ENCODE measurements at regions not wholly inside any gene's neighbourhood (a gene's known extent, or its start where the extent isn't known, plus 50 kb on each side); places are given as distances from the start of the nearest gene placed in this dataset.

GRCh38 chr19:7419777-7420439 is 68.9 kb downstream of the PEX11G start:
- DNase-seq (no peak), ATAC-seq (ENCODE audit: low read depth) (no peak)
- in situ Hi-C loops (cut with MboI; ENCODE audit: low sequenced_read_pairs), result no loop called here
- WGBS, 2 experiments (ENCODE audit: extremely low coverage in 2 of 2, insufficient read length in 1 of 2), result 83% methylated on average over 1 of the region's 10 CpGs; no CpG with 5 or more reads in 1 of the 2 experiments
- Histone ChIP-seq H3K18ac (ENCODE audit: low read depth, low read length) (no peak overlapping the region), H2BK5ac (ENCODE audit: low read depth, low read length, poor library complexity, severe bottlenecking) (no peak overlapping the region), H4K20me1 (ENCODE audit: insufficient read depth, low read length) (peaks cover 64% of the 10 kb centered on the region), H3K4me3 (ENCODE audit: insufficient read depth, low read depth, low read length) (no peak overlapping the region), H2AK5ac (ENCODE audit: low read depth, low read length) (no peak overlapping the region), H3K14ac (replicated peaks; ENCODE audit: low read depth, low read length) (no peak overlapping the region), H2AK9ac (replicated peaks; ENCODE audit: low read depth, low read length, poor library complexity) (no peak overlapping the region), H3K4me2 (ENCODE audit: low read depth, low read length) (no peak overlapping the region), H3K9me1 (ENCODE audit: insufficient read depth, low read length) (peaks cover 15% of the 10 kb centered on the region), H3K79me1 (ENCODE audit: low read depth in 1 of 2, low read length in 2 of 2) (peaks cover 26 to 64% of the 10 kb centered on the region in 2 experiments), H3K56ac (ENCODE audit: extremely low read depth, insufficient read depth, low read length) (no peak overlapping the region), H3K36me3 (ENCODE audit: control insufficient read depth, insufficient read depth, low read length) (peaks cover 6% of the 10 kb centered on the region), H3K9me3 (ENCODE audit: control insufficient read depth, insufficient read depth, low read length) (no peaks in the 10 kb centered on the region), H3K4ac (ENCODE audit: low read depth, low read length) (no peak overlapping the region), H2BK15ac (ENCODE audit: low read depth, low read length) (no peak overlapping the region), H2AFZ (replicated peaks; ENCODE audit: low read length, poor library complexity) (no peak overlapping the region), H3K27me3 (ENCODE audit: control insufficient read depth, insufficient read depth, low read length) (no peaks in the 10 kb centered on the region), H3K4me1 (ENCODE audit: control insufficient read depth, insufficient read depth, low read length) (peaks cover 12% of the 10 kb centered on the region), H2BK20ac (ENCODE audit: low read depth, low read length) (no peak overlapping the region), H2BK120ac (ENCODE audit: low read depth, low read length) (no peak overlapping the region), H3K9ac (ENCODE audit: low read depth, low read length) (no peak overlapping the region), H4K8ac (ENCODE audit: low read depth in 2 of 2, low read length in 2 of 2) (no peak overlapping the region), H3K27ac (ENCODE audit: insufficient read depth, low read length) (no peak overlapping the region), H3K23ac (ENCODE audit: low read depth, low read length) (no peak overlapping the region), H4K91ac (ENCODE audit: insufficient read depth, low read depth, low read length) (no peak overlapping the region), H4K5ac (ENCODE audit: low read depth, low read length) (no peak overlapping the region)
- BruUV-seq (replicated peaks), result no TSS peak
- dilution Hi-C loops (cut with HindIII; ENCODE audit: low sequenced_read_pairs, unreplicated experiment), result no loop called here
- intact Hi-C loops (cut with micrococcal nuclease), result no loop called here
- ChIA-PET POLR2A (ENCODE audit: unreplicated experiment) (no interaction called here), CTCF (interaction anchor here (0.6 kb wide), 1 partner anchor 78 kb away, joined by 3 read pairs; no protein-coding TSS in a partner anchor)
- TF ChIP-seq RFX5 (IDR thresholded peaks at IDR 0.05; ENCODE audit: low read depth, low read length) (no peak), CTCF (conservative IDR thresholded peaks at IDR 0.05; ENCODE audit: low read depth, low read length) (no peak), MAFK (IDR thresholded peaks at IDR 0.05; ENCODE audit: low read depth, low read length) (no peak), NFE2L2 (IDR thresholded peaks at IDR 0.05; ENCODE audit: low read depth, low read length) (no peak), MAZ (IDR thresholded peaks at IDR 0.05; ENCODE audit: borderline replicate concordance, low read depth, low read length) (no peak), FOS (IDR thresholded peaks at IDR 0.05; ENCODE audit: low read depth, low read length) (no peak), RAD21 (IDR thresholded peaks at IDR 0.05; ENCODE audit: low read length) (no peak), MXI1 (IDR thresholded peaks at IDR 0.05; ENCODE audit: borderline replicate concordance, low read depth, low read length) (no peak), POLR2A (IDR thresholded peaks at IDR 0.05; ENCODE audit: low read depth, low read length) (no peak), CEBPB (IDR thresholded peaks at IDR 0.05; ENCODE audit: low read depth, low read length) (no peak), RCOR1 (IDR thresholded peaks at IDR 0.05; ENCODE audit: insufficient replicate concordance, low read length) (no peak), USF2 (IDR thresholded peaks at IDR 0.05; ENCODE audit: low read depth, low read length) (no peak), CHD1 (IDR thresholded peaks at IDR 0.05; ENCODE audit: low read depth, low read length) (no peak), BHLHE40 (IDR thresholded peaks at IDR 0.05; ENCODE audit: low read depth, low read length) (no peak)
